Thyroid gland (tissue), 4 donors: ENCODE measurements at regions not wholly inside any gene's neighbourhood (a gene's known extent, or its start where the extent isn't known, plus 50 kb on each side); places are given as distances from the start of the nearest gene placed in this dataset.

Source experiments
- DNase-seq, 2 donors: peaks; one replicate each; pipeline ENCODE4 v3.0.0-alpha.2; 2019
- H3K27ac ChIP-seq, 3 donors: fragments of 200-600 bp; sonication (generic); 1 replicate in 2 of 3; 2 replicates in 1 of 3; pipeline ENCODE4 v1.5.1; 2016 to 2019; ENCODE audit warnings: mild to moderate bottlenecking in 1 of 3, moderate library complexity in 1 of 3
- H3K27me3 ChIP-seq: fragments of 200-600 bp; sonication (generic); one replicate; pipeline ENCODE4 v1.5.1; 2019
- H3K36me3 ChIP-seq, 2 donors: fragments of 200-600 bp; sonication (generic); one replicate each; pipeline ENCODE4 v1.5.1; 2016 to 2019
- H3K4me1 ChIP-seq, 2 donors: fragments of 200-600 bp; sonication (generic); one replicate each; pipeline ENCODE4 v1.5.1; 2017 to 2019
- H3K4me3 ChIP-seq, 3 donors: fragments of 200-600 bp; sonication (generic); replicated peaks in 1 of 3; 1 replicate in 2 of 3; 2 replicates in 1 of 3; pipeline ENCODE4 v1.5.1; 2016; ENCODE audit warnings: mild to moderate bottlenecking in 1 of 3
- H3K9me3 ChIP-seq: fragments of 200-600 bp; sonication (generic); one replicate; pipeline ENCODE4 v1.5.1; 2017
- POLR2A ChIP-seq, 2 donors: fragments of 450-650 bp; IDR thresholded peaks; one replicate each; pipeline ENCODE4 v1.6.1; 2017; ENCODE audit warnings: antibody characterized with exemption in 2 of 2, mild to moderate bottlenecking in 2 of 2, moderate library complexity in 1 of 2
- WGBS, 2 donors: methylation state at CpG; one replicate each; pipeline ENCODE4 v1.1.5; 2017; 5-methylcytosine and 5-hydroxymethylcytosine counted together
- intact Hi-C: fragments of 100-400 bp; cut with DNase I; formaldehyde crosslinking; loops from one replicate; pipeline ENCODE4 v1.15.1; 2023
- TF ChIP-seq, protein P1 (sequence below), 6 experiments: fragments of 200-600 bp in 3 of 6; fragments of 450-650 bp in 3 of 6; sonication (generic) in 3 of 6; IDR thresholded peaks; one replicate each; pipeline ENCODE4 v1.5.1; 2016 to 2019; ENCODE audit warnings: antibody characterized with exemption in 6 of 6, mild to moderate bottlenecking in 2 of 6, inconsistent platforms in 1 of 6, moderate library complexity in 1 of 6

DNA sequence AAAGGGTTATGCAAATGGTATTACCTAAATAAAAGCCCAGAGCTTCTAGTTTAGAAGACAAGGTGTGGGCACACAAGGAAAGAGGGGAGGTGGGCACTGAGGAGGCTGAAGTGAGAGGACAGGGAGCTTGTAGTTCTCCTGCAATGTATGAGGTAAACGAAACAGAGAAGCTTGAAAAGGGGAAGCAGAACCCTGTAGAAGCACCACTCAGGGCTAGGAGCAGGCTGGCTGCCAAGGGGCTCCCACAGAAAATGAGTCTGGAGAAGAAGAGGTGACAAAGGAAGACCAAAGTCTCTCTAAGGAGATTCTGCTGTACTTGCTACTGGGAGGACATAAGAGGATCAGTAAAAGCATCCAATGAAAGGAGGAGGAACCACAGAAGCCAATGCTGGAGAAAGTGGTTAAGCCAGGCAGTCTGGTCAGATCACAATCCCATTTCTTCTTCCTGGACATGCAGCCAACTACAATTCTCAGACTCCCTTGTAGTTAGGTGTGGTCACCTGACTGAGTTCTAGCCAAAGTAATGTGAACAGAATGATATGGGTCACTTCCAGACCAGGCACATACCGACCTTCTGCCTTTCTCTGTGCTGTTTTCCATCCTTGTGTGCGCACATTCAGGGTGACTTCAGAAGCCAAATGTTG lies 174.5 kb upstream of the MAP3K1 start:
- Histone ChIP-seq H3K27ac (peak overlapping the region in 1 of 3 donors; percentile 36), H3K36me3 (no peaks in the 10 kb centered on the region), H3K9me3 (no peaks in the 10 kb centered on the region), H3K4me1 (peaks cover 35 to 36% of the 10 kb centered on the region in 2 donors), H3K27me3 (no peaks in the 10 kb centered on the region), H3K4me3 (no peak overlapping the region)
- no peak for TF ChIP-seq POLR2A (IDR thresholded peaks at IDR 0.05)
- TF ChIP-seq, protein P1, sequence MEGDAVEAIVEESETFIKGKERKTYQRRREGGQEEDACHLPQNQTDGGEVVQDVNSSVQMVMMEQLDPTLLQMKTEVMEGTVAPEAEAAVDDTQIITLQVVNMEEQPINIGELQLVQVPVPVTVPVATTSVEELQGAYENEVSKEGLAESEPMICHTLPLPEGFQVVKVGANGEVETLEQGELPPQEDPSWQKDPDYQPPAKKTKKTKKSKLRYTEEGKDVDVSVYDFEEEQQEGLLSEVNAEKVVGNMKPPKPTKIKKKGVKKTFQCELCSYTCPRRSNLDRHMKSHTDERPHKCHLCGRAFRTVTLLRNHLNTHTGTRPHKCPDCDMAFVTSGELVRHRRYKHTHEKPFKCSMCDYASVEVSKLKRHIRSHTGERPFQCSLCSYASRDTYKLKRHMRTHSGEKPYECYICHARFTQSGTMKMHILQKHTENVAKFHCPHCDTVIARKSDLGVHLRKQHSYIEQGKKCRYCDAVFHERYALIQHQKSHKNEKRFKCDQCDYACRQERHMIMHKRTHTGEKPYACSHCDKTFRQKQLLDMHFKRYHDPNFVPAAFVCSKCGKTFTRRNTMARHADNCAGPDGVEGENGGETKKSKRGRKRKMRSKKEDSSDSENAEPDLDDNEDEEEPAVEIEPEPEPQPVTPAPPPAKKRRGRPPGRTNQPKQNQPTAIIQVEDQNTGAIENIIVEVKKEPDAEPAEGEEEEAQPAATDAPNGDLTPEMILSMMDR (IDR thresholded peaks at IDR 0.05): no peak
- WGBS, 2 donors: 71 to 75% methylated on average over 3 of the region's 3 CpGs
- DNase-seq: peak; percentile 22 to 24
- intact Hi-C loops: no loop called here

DNA sequence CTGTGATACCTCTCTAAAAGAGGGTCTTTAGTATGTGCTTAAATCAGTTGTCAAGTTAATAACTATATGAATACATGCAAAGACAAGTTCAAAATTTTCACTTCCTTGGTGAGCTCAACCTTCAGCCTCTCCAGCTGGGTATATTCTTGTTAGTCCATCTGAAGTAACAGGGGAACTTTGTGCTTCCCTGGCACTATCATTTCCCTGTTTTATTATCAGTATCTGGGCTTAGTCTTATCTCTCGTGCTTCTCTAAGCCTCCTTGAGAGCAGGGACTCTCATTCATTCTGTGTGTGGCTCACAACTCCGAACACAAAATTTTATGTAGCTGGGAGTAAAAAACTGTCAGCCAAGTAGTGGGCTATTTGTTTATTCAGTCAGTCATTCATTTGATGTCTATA lies 175.9 kb upstream of the MAP3K1 start:
- DNase-seq: no peak
- Histone ChIP-seq H3K4me3 (no peak overlapping the region), H3K27me3 (no peaks in the 10 kb centered on the region), H3K36me3 (no peaks in the 10 kb centered on the region), H3K4me1 (peaks cover 35 to 36% of the 10 kb centered on the region in 2 donors), H3K9me3 (no peaks in the 10 kb centered on the region), H3K27ac (peak overlapping the region in 2 of 3 donors; percentile 78 to 81)
- TF ChIP-seq POLR2A (IDR thresholded peaks at IDR 0.05): no peak
- TF ChIP-seq, protein P1 (IDR thresholded peaks at IDR 0.05): no peak
- WGBS, 2 donors: 91 to 93% methylated on average over 2 of the region's 2 CpGs
- intact Hi-C loops: no loop called here

DNA sequence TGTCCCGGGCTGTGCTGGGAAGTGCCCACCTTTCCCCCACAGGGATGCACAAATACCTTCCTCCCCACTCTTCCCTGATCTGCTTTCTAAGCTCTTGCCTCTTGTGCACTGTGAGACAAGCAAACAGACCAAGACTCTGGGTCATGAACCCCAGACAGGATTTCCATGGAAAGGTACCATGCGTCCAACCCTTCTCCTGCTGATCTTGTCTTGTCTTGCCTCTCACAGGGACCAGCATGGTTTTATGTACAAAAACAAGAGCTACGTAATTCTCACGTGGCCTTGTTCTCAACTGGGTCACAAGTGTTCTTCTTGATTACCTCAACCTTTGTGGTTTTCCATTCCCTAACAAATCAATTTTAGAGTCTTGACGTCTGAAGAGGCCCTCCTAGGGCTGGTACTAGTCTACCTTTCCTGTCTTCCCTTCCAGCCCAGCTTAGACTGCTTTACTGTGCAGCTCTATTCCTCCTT lies 176.5 kb upstream of the MAP3K1 start:
- peak overlapping the region in 2 of 3 donors; percentile 78 to 81 for H3K27ac ChIP-seq
- TF ChIP-seq, protein P1 (IDR thresholded peaks at IDR 0.05): no peak
- no peak for TF ChIP-seq POLR2A (IDR thresholded peaks at IDR 0.05)
- intact Hi-C loops: no loop called here
- H3K4me1 ChIP-seq: peaks cover 35 to 36% of the 10 kb centered on the region in 2 donors
- no peak for DNase-seq
- no peaks in the 10 kb centered on the region for H3K27me3 ChIP-seq
- no peaks in the 10 kb centered on the region for H3K36me3 ChIP-seq
- 89 to 91% methylated on average over 5 of the region's 5 CpGs for WGBS, 2 donors
- no peaks in the 10 kb centered on the region for H3K9me3 ChIP-seq
- no peak overlapping the region for H3K4me3 ChIP-seq

DNA sequence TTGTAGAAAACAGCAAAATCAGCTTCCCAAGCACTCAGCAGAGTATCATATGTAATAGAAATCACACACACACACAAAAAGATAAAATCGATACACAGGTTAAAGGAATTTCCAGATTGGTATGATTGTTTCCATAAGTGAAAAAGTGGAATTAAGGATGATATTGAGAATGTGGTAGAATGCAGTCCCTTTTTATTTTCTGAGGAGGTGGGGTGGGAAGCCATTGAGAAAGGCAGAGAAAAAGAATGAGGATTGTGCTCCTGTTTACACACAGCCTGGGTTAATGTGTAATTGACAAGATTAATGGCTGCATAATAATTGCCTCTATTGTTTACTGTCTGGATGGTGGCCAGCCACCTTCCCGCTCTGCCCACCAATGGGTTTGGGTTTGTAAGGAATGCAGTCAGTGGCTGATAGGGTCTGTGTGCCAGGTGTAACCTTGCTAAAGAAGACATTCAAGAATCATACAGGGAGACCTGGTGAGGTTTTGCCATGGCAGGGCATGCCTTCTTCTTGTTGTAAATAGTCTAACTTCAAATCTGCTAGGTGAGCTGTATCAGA lies 177.2 kb upstream of the MAP3K1 start:
- no peak for DNase-seq

More for the DNA sequence above, 177.2 kb upstream of the MAP3K1 start:
- H3K36me3 ChIP-seq: no peaks in the 10 kb centered on the region
- no peak overlapping the region for H3K4me3 ChIP-seq
- no peaks in the 10 kb centered on the region for H3K9me3 ChIP-seq
- intact Hi-C loops: no loop called here
- no peaks in the 10 kb centered on the region for H3K27me3 ChIP-seq
- TF ChIP-seq, protein P1 (IDR thresholded peaks at IDR 0.05): no peak
- no peak for TF ChIP-seq POLR2A (IDR thresholded peaks at IDR 0.05)
- 78 to 88% methylated on average over 2 of the region's 2 CpGs for WGBS, 2 donors
- peaks cover 35 to 36% of the 10 kb centered on the region in 2 donors for H3K4me1 ChIP-seq
- peak overlapping the region; percentile 19 to 81 (median 78) for H3K27ac ChIP-seq
